IMR-90 (cell line): ENCODE measurements at regions not wholly inside any gene's neighbourhood (a gene's known extent, or its start where the extent isn't known, plus 50 kb on each side); places are given as distances from the start of the nearest gene placed in this dataset.

Source experiments
- ATAC-seq: fragments of 200-7000 bp; cut with Tn5 transposase; 2 replicates; pipeline ENCODE4 v1.9.1; 2020; ENCODE audit warnings: low read depth, mild to moderate bottlenecking, moderate library complexity
- BruUV-seq: library from RNA; stranded (reverse); fragments of 400-500 nt; replicated peaks from 2 replicates; lab custom pipeline; 2021; lab: Mats Ljungman, UMichigan
- CTCF ChIA-PET: fragments of 300-600 bp; formaldehyde crosslinking; extraction: SDS; loops from one replicate; lab custom pipeline; 2021; ENCODE audit warnings: antibody characterized with exemption; lab: Yijun Ruan, JAX
- POLR2A ChIA-PET: fragments of 300-600 bp; sonication (Branson Sonifier 250); formaldehyde crosslinking; loops from one replicate; lab custom pipeline; 2022; ENCODE audit warnings: antibody characterized with exemption; ENCODE audit not compliant: unreplicated experiment; lab: Charles Lee
- DNase-seq: peaks from one replicate; pipeline ENCODE4 v3.0.0; 2013
- H2AFZ ChIP-seq: replicated peaks from 2 replicates; pipeline ENCODE3; 2013; ENCODE audit warnings: low read length, mild to moderate bottlenecking; ENCODE audit not compliant: poor library complexity
- H2AK5ac ChIP-seq: 2 replicates; pipeline ENCODE4 v1.6.1; 2013; ENCODE audit warnings: low read depth, low read length, inconsistent platforms
- H2AK9ac ChIP-seq: replicated peaks from 2 replicates; pipeline ENCODE3; 2013; ENCODE audit warnings: mild to moderate bottlenecking, low read depth, low read length, moderate library complexity; ENCODE audit not compliant: poor library complexity
- H2BK120ac ChIP-seq: 2 replicates; pipeline ENCODE4 v1.6.1; 2013; ENCODE audit warnings: low read depth, low read length, inconsistent platforms
- H2BK15ac ChIP-seq: 3 replicates; pipeline ENCODE4 v1.6.1; 2013; ENCODE audit warnings: low read depth, low read length, inconsistent platforms
- H2BK20ac ChIP-seq: 2 replicates; pipeline ENCODE4 v1.6.1; 2013; ENCODE audit warnings: low read depth, mild to moderate bottlenecking, inconsistent platforms, low read length, moderate library complexity
- H2BK5ac ChIP-seq: 2 replicates; pipeline ENCODE4 v1.6.1; 2013; ENCODE audit warnings: mild to moderate bottlenecking, low read depth, low read length, inconsistent platforms; ENCODE audit not compliant: poor library complexity, severe bottlenecking
- H3K14ac ChIP-seq: replicated peaks from 2 replicates; pipeline ENCODE4 v1.6.1; 2013; ENCODE audit warnings: low read depth, low read length, inconsistent platforms
- H3K18ac ChIP-seq: 2 replicates; pipeline ENCODE4 v1.6.1; 2013; ENCODE audit warnings: low read depth, low read length, control low read depth
- H3K23ac ChIP-seq: 2 replicates; pipeline ENCODE4 v1.6.1; 2013; ENCODE audit warnings: low read depth, low read length, inconsistent platforms
- H3K27ac ChIP-seq: 2 replicates; pipeline ENCODE4 v1.5.1; 2013; ENCODE audit warnings: mild to moderate bottlenecking, control low read depth, low read length; ENCODE audit not compliant: insufficient read depth
- H3K27me3 ChIP-seq: 2 replicates; pipeline ENCODE4 v1.6.1; 2013; ENCODE audit warnings: low read length; ENCODE audit not compliant: control insufficient read depth, insufficient read depth
- H3K36me3 ChIP-seq: 2 replicates; pipeline ENCODE4 v1.6.1; 2013; ENCODE audit warnings: low read length, mixed read lengths; ENCODE audit not compliant: control insufficient read depth, insufficient read depth
- H3K4ac ChIP-seq: 2 replicates; pipeline ENCODE4 v1.6.1; 2013; ENCODE audit warnings: low read depth, low read length, inconsistent platforms
- H3K4me1 ChIP-seq: 2 replicates; pipeline ENCODE4 v1.6.1; 2013; ENCODE audit warnings: low read length, mixed read lengths; ENCODE audit not compliant: control insufficient read depth, insufficient read depth
- H3K4me2 ChIP-seq: 2 replicates; pipeline ENCODE4 v1.6.1; 2013; ENCODE audit warnings: low read depth, mild to moderate bottlenecking, control low read depth, low read length, moderate library complexity
- H3K4me3 ChIP-seq: 2 replicates; pipeline ENCODE4 v1.5.1; 2013; ENCODE audit warnings: low read depth, mild to moderate bottlenecking, control low read depth, low read length, moderate library complexity; ENCODE audit not compliant: insufficient read depth
- H3K56ac ChIP-seq: 2 replicates; pipeline ENCODE4 v1.6.1; 2013; ENCODE audit warnings: low read length, inconsistent platforms; ENCODE audit not compliant: insufficient read depth; ENCODE audit errors: extremely low read depth
- H3K79me1 ChIP-seq, 2 experiments: 2 replicates each; pipeline ENCODE4 v1.6.1; 2013; ENCODE audit warnings: low read length in 2 of 2, inconsistent platforms in 1 of 2, low read depth in 1 of 2
- H3K9ac ChIP-seq: 2 replicates; pipeline ENCODE4 v1.6.1; 2013; ENCODE audit warnings: low read depth, low read length, control low read depth
- H3K9me1 ChIP-seq: 2 replicates; pipeline ENCODE4 v1.6.1; 2013; ENCODE audit warnings: low read length, inconsistent platforms; ENCODE audit not compliant: insufficient read depth
- H3K9me3 ChIP-seq: 2 replicates; pipeline ENCODE4 v1.6.1; 2013; ENCODE audit warnings: low read length; ENCODE audit not compliant: control insufficient read depth, insufficient read depth
- H4K20me1 ChIP-seq: 2 replicates; pipeline ENCODE4 v1.6.1; 2013; ENCODE audit warnings: low read length, inconsistent platforms; ENCODE audit not compliant: insufficient read depth
- H4K5ac ChIP-seq: 2 replicates; pipeline ENCODE4 v1.6.1; 2013; ENCODE audit warnings: mild to moderate bottlenecking, low read depth, low read length, control low read depth
- H4K8ac ChIP-seq, 2 experiments: 2 replicates each; pipeline ENCODE4 v1.6.1; 2013; ENCODE audit warnings: low read depth in 2 of 2, low read length in 2 of 2, control low read depth in 1 of 2, inconsistent platforms in 1 of 2
- H4K91ac ChIP-seq: 2 replicates; pipeline ENCODE4 v1.6.1; 2013; ENCODE audit warnings: low read depth, low read length, inconsistent platforms; ENCODE audit not compliant: insufficient read depth
- BHLHE40 ChIP-seq: fragments of 150-350 bp; IDR thresholded peaks from 2 replicates; pipeline ENCODE4 v1.6.1; 2016; ENCODE audit warnings: mild to moderate bottlenecking, low read depth, low read length
- CEBPB ChIP-seq: IDR thresholded peaks from 2 replicates; pipeline ENCODE4 v1.6.1; 2012; ENCODE audit warnings: low read depth, low read length, improper control_type of control experiment
- CHD1 ChIP-seq: IDR thresholded peaks from 2 replicates; pipeline ENCODE4 v1.6.1; 2012; ENCODE audit warnings: low read depth, low read length, improper control_type of control experiment
- ELK1 ChIP-seq: fragments of 150-350 bp; IDR thresholded peaks from 2 replicates; pipeline ENCODE4 v1.6.1; 2016; ENCODE audit warnings: low read depth, mild to moderate bottlenecking, low read length, moderate library complexity, borderline replicate concordance
- FOS ChIP-seq: fragments of 150-350 bp; IDR thresholded peaks from 2 replicates; pipeline ENCODE4 v1.6.1; 2016; ENCODE audit warnings: low read depth, low read length
- MXI1 ChIP-seq: IDR thresholded peaks from 2 replicates; pipeline ENCODE4 v1.6.1; 2012; ENCODE audit warnings: low read depth, mild to moderate bottlenecking, low read length, moderate library complexity, borderline replicate concordance
- NFE2L2 ChIP-seq: fragments of 150-350 bp; IDR thresholded peaks from 2 replicates; pipeline ENCODE4 v1.6.1; 2016; ENCODE audit warnings: low read depth, mild to moderate bottlenecking, low read length
- RAD21 ChIP-seq: IDR thresholded peaks from 2 replicates; pipeline ENCODE4 v1.6.1; 2012; ENCODE audit warnings: low read length, improper control_type of control experiment
- RCOR1 ChIP-seq: IDR thresholded peaks from 2 replicates; pipeline ENCODE4 v1.6.1; 2012; ENCODE audit warnings: mild to moderate bottlenecking, low read length, improper control_type of control experiment; ENCODE audit not compliant: insufficient replicate concordance
- RFX5 ChIP-seq: IDR thresholded peaks from 2 replicates; pipeline ENCODE4 v1.8.0; 2012; ENCODE audit warnings: low read depth, mild to moderate bottlenecking, low read length, moderate library complexity
- SMC3 ChIP-seq: fragments of 150-350 bp; IDR thresholded peaks from 2 replicates; pipeline ENCODE4 v1.6.1; 2016; ENCODE audit warnings: low read depth, mild to moderate bottlenecking, antibody characterized with exemption, low read length, moderate library complexity
- WGBS, 2 experiments: methylation state at CpG; one replicate each; pipeline versions ENCODE4 v1.1.5 to v1.1.7; 2013; ENCODE audit warnings: missing lambda C conversion rate in 2 of 2; ENCODE audit not compliant: insufficient read length in 1 of 2; ENCODE audit errors: extremely low coverage in 2 of 2; 5-methylcytosine and 5-hydroxymethylcytosine counted together
- dilution Hi-C: fragments of 300-500 bp; cut with HindIII; formaldehyde crosslinking; loops from one replicate; pipeline ENCODE4 v1.14.3; 2018; ENCODE audit warnings: low sequenced_read_pairs; ENCODE audit not compliant: unreplicated experiment
- in situ Hi-C: fragments of 300-500 bp; cut with MboI; formaldehyde crosslinking; loops from 3 replicates; pipeline ENCODE4 v1.14.3; 2019; ENCODE audit warnings: low sequenced_read_pairs, inconsistent platforms, mixed read lengths
- intact Hi-C: fragments of 100-400 bp; cut with micrococcal nuclease; formaldehyde crosslinking; loops from 2 replicates; pipeline ENCODE4 v1.10.0; 2022
- TF ChIP-seq, protein P1 (sequence below): fragments of 150-350 bp; IDR thresholded peaks from 2 replicates; pipeline ENCODE4 v1.6.1; 2017; ENCODE audit warnings: mild to moderate bottlenecking, antibody characterized with exemption, low read length, low read depth

DNA sequence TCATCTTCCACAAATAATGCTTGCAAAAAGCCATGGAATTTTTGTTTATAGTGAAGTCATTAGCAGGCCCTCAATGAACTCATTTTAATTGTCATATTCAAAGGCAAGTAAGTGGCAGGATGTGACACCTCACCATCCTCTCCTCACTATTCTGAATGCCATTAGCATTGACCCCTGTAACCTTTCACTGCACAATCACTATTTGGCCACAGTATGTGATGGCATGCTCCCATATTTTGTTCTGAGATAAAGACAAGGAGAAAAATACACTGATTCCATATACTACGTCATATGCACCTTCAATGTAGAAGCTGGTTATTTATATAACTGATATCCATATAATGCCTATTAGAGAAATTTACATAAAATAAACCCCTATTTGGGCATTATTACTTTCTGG, 1443.2 kb downstream of the SUCLG1 start:
- no peaks in the 10 kb centered on the region for H3K36me3 ChIP-seq
- BruUV-seq = no TSS peak
- no peak overlapping the region for H3K27ac ChIP-seq
- no peak overlapping the region for H3K56ac ChIP-seq
- ChIA-PET CTCF (no interaction called here), POLR2A (no interaction called here)
- H3K9me1 ChIP-seq = no peaks in the 10 kb centered on the region
- no peak overlapping the region for H2BK15ac ChIP-seq
- H2AK9ac ChIP-seq = no peak overlapping the region
- H3K4me1 ChIP-seq = no peaks in the 10 kb centered on the region
- no CpG with 5 or more reads among the region's 1 CpG for WGBS, 2 experiments
- in situ Hi-C loops = no loop called here
- no peak overlapping the region for H2AK5ac ChIP-seq
- no peaks in the 10 kb centered on the region for H3K27me3 ChIP-seq
- no peak overlapping the region for H4K5ac ChIP-seq
- no peak overlapping the region for H3K18ac ChIP-seq
- no peak overlapping the region for H2AFZ ChIP-seq
- no peaks in the 10 kb centered on the region for H3K9me3 ChIP-seq
- H4K91ac ChIP-seq = no peak overlapping the region
- no peak overlapping the region for H2BK120ac ChIP-seq
- H4K8ac ChIP-seq = no peak overlapping the region
- no peak overlapping the region for H3K23ac ChIP-seq
- no peak overlapping the region for H3K4me2 ChIP-seq
- dilution Hi-C loops = no loop called here
- TF ChIP-seq, protein P1, sequence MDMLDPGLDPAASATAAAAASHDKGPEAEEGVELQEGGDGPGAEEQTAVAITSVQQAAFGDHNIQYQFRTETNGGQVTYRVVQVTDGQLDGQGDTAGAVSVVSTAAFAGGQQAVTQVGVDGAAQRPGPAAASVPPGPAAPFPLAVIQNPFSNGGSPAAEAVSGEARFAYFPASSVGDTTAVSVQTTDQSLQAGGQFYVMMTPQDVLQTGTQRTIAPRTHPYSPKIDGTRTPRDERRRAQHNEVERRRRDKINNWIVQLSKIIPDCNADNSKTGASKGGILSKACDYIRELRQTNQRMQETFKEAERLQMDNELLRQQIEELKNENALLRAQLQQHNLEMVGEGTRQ = no peak
- TF ChIP-seq ELK1 = no peak
- TF ChIP-seq RCOR1 = no peak
- no peak for TF ChIP-seq CEBPB
- no peak for TF ChIP-seq SMC3
- no peak for TF ChIP-seq NFE2L2
- TF ChIP-seq CHD1 = no peak
- no peak for TF ChIP-seq MXI1
- TF ChIP-seq BHLHE40 = no peak
- no peak for TF ChIP-seq RAD21
- TF ChIP-seq FOS = no peak
- TF ChIP-seq RFX5 = no peak
- intact Hi-C loops = no loop called here
- ATAC-seq = no peak
- DNase-seq = no peak
- no peak overlapping the region for H3K4me3 ChIP-seq
- H3K14ac ChIP-seq = no peak overlapping the region
- no peak overlapping the region for H3K9ac ChIP-seq
- no peak overlapping the region for H2BK20ac ChIP-seq
- H3K79me1 ChIP-seq = no peaks in the 10 kb centered on the region
- H4K20me1 ChIP-seq = no peaks in the 10 kb centered on the region
- no peak overlapping the region for H2BK5ac ChIP-seq
- no peak overlapping the region for H3K4ac ChIP-seq
